Transverse colon (tissue), 4 donors: ENCODE measurements at regions not wholly inside any gene's neighbourhood (a gene's known extent, or its start where the extent isn't known, plus 50 kb on each side); places are given as distances from the start of the nearest gene placed in this dataset.

ENCODE experiments used
- DNase-seq: peaks from one replicate; pipeline ENCODE4 v3.0.0-alpha.2; 2019
- H3K27ac ChIP-seq, 4 donors: fragments of 200-600 bp; sonication (generic); 2 replicates each; pipeline ENCODE4 v1.5.1; 2016 to 2018; ENCODE audit warnings: inconsistent platforms in 4 of 4
- H3K27me3 ChIP-seq: fragments of 200-600 bp; sonication (generic); 2 replicates; pipeline ENCODE4 v1.5.1; 2017; ENCODE audit warnings: inconsistent platforms
- H3K36me3 ChIP-seq, 4 donors: fragments of 200-600 bp; sonication (generic); 2 replicates each; pipeline ENCODE4 v1.5.1; 2017 to 2019; ENCODE audit warnings: inconsistent platforms in 4 of 4
- H3K4me1 ChIP-seq, 4 donors: fragments of 200-600 bp; sonication (generic); 2 replicates each; pipeline ENCODE4 v1.5.1; 2017 to 2020; ENCODE audit warnings: inconsistent platforms in 4 of 4
- H3K4me3 ChIP-seq, 4 donors: fragments of 200-600 bp; sonication (generic); 1 replicate in 1 of 4; 2 replicates in 3 of 4; pipeline versions ENCODE4 v1.5.1 to v1.6.1; 2017 to 2019; ENCODE audit warnings: inconsistent platforms in 4 of 4
- H3K9me3 ChIP-seq, 2 donors: fragments of 200-600 bp; sonication (generic); 2 replicates each; pipeline ENCODE4 v1.5.1; 2017 to 2019; ENCODE audit warnings: inconsistent platforms in 2 of 2
- EP300 ChIP-seq: sonication (generic); formaldehyde crosslinking; IDR thresholded peaks from one replicate; pipeline ENCODE4 v1.6.1; 2017; ENCODE audit warnings: antibody characterized with exemption, low read depth
- POLR2A ChIP-seq: fragments of 450-650 bp; IDR thresholded peaks from one replicate; pipeline ENCODE4 v1.6.1; 2016; ENCODE audit warnings: antibody characterized with exemption, mild to moderate bottlenecking, moderate library complexity
- POLR2AphosphoS5 ChIP-seq, 3 donors: sonication (generic); formaldehyde crosslinking; IDR thresholded peaks; one replicate each; pipeline ENCODE4 v1.6.1; 2016; ENCODE audit warnings: antibody characterized with exemption in 3 of 3
- WGBS, 2 donors: methylation state at CpG; one replicate each; pipeline ENCODE4 v1.1.5; 2018; ENCODE audit warnings: low coverage in 1 of 2; 5-methylcytosine and 5-hydroxymethylcytosine counted together
- in situ Hi-C, 4 donors: fragments of 200-750 bp; cut with MboI; loops; one replicate each; pipeline versions ENCODE4 v1.15.0 to v1.15.1; 2017; ENCODE audit warnings: low sequenced_read_pairs in 3 of 4, low pct_ligation_motif_present in 1 of 4, low pct_unique_long_range_greater_than_20kb in 1 of 4
- intact Hi-C: fragments of 100-400 bp; cut with DNase I; formaldehyde crosslinking; loops from one replicate; pipeline ENCODE4 v1.15.1; 2023; ENCODE audit warnings: low total_unique reads
- TF ChIP-seq, protein P1 (sequence below), 5 experiments: fragments of 200-600 bp in 3 of 5; fragments of 450-650 bp in 2 of 5; sonication (generic) in 3 of 5; IDR thresholded peaks; 1 replicate in 2 of 5; 2 replicates in 3 of 5; pipeline ENCODE4 v1.5.1; 2016 to 2017; ENCODE audit warnings: antibody characterized with exemption in 5 of 5, inconsistent platforms in 3 of 5, mild to moderate bottlenecking in 2 of 5, moderate library complexity in 1 of 5

DNA sequence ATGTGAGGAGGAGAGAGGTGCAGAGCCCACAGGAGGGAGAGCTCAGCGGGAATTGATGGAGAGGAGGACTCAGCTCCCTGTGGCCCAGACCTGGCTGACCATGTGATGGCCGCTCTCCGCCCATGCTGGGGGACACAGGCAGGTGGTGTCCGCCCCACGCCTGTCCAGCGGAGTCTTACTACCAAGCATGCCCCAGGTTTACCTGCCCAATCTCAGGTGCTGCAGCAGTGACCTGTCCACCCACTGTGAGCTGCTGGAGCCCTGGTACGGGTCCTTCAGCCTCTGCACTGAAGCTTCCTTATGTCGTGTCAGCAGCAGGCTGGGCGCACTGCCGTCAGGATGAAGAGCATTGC, 170.8 kb downstream of the RTP5 start:
- no peak for DNase-seq

DNA sequence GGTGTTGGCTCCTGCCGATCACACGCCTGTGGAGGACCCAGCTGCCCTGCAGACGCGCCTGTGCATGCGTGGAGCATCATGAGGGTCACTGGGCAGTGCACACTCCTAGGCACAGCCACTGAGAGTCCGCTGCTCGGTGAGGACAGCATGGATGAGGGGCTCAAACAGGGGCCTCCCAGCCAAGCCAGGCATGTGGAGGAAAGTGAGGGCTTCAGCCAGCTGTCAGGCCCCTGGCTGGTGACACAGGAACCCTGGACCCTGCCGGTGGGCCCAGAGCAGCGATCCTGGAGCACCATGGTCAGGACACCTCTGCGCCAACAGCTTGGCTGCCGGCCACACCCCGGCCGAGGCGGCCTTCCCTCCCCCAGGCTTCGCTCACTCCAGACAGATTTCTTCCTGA, 171.2 kb downstream of the RTP5 start:
- DNase-seq: no peak
- Histone ChIP-seq H3K27me3 (peaks cover 55% of the 10 kb centered on the region), H3K4me3 (no peak overlapping the region), H3K4me1 (no peaks in the 10 kb centered on the region), H3K9me3 (no peaks in the 10 kb centered on the region), H3K27ac (no peak overlapping the region), H3K36me3 (no peaks in the 10 kb centered on the region)
- TF ChIP-seq, protein P1, sequence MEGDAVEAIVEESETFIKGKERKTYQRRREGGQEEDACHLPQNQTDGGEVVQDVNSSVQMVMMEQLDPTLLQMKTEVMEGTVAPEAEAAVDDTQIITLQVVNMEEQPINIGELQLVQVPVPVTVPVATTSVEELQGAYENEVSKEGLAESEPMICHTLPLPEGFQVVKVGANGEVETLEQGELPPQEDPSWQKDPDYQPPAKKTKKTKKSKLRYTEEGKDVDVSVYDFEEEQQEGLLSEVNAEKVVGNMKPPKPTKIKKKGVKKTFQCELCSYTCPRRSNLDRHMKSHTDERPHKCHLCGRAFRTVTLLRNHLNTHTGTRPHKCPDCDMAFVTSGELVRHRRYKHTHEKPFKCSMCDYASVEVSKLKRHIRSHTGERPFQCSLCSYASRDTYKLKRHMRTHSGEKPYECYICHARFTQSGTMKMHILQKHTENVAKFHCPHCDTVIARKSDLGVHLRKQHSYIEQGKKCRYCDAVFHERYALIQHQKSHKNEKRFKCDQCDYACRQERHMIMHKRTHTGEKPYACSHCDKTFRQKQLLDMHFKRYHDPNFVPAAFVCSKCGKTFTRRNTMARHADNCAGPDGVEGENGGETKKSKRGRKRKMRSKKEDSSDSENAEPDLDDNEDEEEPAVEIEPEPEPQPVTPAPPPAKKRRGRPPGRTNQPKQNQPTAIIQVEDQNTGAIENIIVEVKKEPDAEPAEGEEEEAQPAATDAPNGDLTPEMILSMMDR (IDR thresholded peaks at IDR 0.05): no peak
- no peak for TF ChIP-seq EP300
- TF ChIP-seq POLR2AphosphoS5 (IDR thresholded peaks at IDR 0.05): no peak
- TF ChIP-seq POLR2A: no peak
- 75% methylated on average over 6 of the region's 15 CpGs; no CpG with 5 or more reads in 1 of the 2 donors for WGBS, 2 donors
- intact Hi-C loops (no loop called here), in situ Hi-C loops (no loop called here)

More for the DNA sequence above, 170.8 kb downstream of the RTP5 start:
- TF ChIP-seq POLR2A: no peak
- no peak for TF ChIP-seq EP300
- no peak for TF ChIP-seq POLR2AphosphoS5 (IDR thresholded peaks at IDR 0.05)
- TF ChIP-seq, protein P1 (IDR thresholded peaks at IDR 0.05): no peak
- no peaks in the 10 kb centered on the region for H3K36me3 ChIP-seq
- in situ Hi-C loops: no loop called here
- H3K27ac ChIP-seq: no peak overlapping the region
- H3K9me3 ChIP-seq: no peaks in the 10 kb centered on the region
- no peak overlapping the region for H3K4me3 ChIP-seq
- no peaks in the 10 kb centered on the region for H3K4me1 ChIP-seq
- 94% methylated on average over 10 of the region's 10 CpGs; no CpG with 5 or more reads in 1 of the 2 donors for WGBS, 2 donors
- peaks cover 55% of the 10 kb centered on the region for H3K27me3 ChIP-seq
- intact Hi-C loops: no loop called here

DNA sequence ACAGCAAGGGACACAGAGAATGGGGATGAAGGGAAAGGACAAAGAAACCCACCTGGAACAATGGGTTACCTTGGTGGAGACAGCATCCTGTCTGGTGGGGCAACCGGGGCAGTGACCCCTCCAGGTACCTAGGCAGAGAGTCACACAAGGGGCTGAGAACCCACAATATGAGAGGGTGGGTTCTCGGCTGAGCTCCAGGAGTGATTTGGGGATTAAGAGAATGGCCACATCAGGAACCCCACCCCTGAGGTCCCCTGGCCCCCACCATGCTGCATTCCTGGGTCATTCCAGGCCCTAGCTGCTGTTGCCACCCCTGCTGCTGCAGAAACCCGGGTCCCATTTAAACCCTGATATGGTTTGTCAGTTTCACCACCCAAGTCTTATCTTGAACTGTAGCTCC, 172.3 kb downstream of the RTP5 start:
- no peak for DNase-seq
- H3K27ac ChIP-seq: no peak overlapping the region
- H3K27me3 ChIP-seq: peaks cover 63% of the 10 kb centered on the region
- TF ChIP-seq POLR2AphosphoS5 (IDR thresholded peaks at IDR 0.05) (no peak), POLR2A (no peak), EP300 (no peak)
- TF ChIP-seq, protein P1 (IDR thresholded peaks at IDR 0.05): no peak
- in situ Hi-C loops (no loop called here), intact Hi-C loops (no loop called here)
- no peaks in the 10 kb centered on the region for H3K36me3 ChIP-seq
- H3K9me3 ChIP-seq: no peaks in the 10 kb centered on the region
- no peaks in the 10 kb centered on the region for H3K4me1 ChIP-seq
- H3K4me3 ChIP-seq: no peak overlapping the region
- 57 to 82% methylated on average over 1 to 3 of the region's 3 CpGs for WGBS, 2 donors

DNA sequence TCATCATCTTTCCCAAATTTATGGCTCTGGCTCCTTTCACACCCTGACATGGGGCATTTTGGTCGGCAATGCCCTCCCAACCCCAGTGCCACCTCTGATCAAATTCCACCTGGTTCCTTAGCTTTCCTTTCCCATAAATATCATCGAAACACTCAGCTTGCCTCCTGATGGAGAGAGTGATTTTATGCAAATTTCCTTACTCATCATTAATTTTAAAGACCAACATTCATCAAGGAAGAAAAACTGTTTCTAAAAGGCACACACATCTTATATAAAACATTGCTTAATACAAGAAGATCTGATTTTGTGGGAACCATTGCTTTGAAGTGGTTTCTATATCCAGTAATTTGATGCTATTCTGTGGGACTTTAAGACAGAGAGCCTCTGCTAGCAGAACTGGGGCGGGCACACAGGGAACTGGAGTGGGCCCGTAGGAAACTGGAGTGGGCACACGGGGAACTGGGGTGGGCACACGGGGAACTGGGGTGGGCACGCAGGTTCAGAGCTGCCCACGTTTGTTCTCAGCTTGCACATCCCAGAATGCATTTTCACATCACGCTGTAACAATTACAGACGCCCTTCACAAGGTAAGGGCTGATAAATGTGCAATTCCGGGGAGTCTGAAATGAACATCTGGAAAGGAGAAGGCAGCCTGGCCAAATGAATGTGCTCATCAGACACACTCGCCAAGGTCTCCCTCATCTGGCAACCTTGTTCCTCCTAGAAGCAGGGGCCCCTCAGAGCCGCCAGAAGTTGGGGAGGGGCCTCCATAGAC, 174.2 kb downstream of the RTP5 start:
- intact Hi-C loops: no loop called here
- Histone ChIP-seq H3K27ac (no peak overlapping the region), H3K36me3 (no peaks in the 10 kb centered on the region), H3K4me1 (no peaks in the 10 kb centered on the region), H3K27me3 (peaks cover 59% of the 10 kb centered on the region), H3K4me3 (no peak overlapping the region), H3K9me3 (no peaks in the 10 kb centered on the region)
- 58 to 74% methylated on average over 4 to 13 of the region's 13 CpGs for WGBS, 2 donors
- TF ChIP-seq, protein P1 (IDR thresholded peaks at IDR 0.05): no peak
- TF ChIP-seq POLR2A (no peak), EP300 (no peak), POLR2AphosphoS5 (IDR thresholded peaks at IDR 0.05) (no peak)
- DNase-seq: no peak
- in situ Hi-C loops: no loop called here
